SK-N-SH treated with all-trans-retinoic acid at 6 μM for 48 hours (cell line): ENCODE measurements at regions not wholly inside any gene's neighbourhood (a gene's known extent, or its start where the extent isn't known, plus 50 kb on each side); places are given as distances from the start of the nearest gene placed in this dataset.

ENCODE experiments used
- ARNTL ChIP-seq: fragments of 450-650 bp; formaldehyde crosslinking; IDR thresholded peaks from 2 replicates; pipeline ENCODE4 v1.5.0; 2020; ENCODE audit warnings: low read depth, mild to moderate bottlenecking, moderate library complexity, borderline replicate concordance
- CREB5 ChIP-seq: fragments of 250-450 bp; sonication (Bioruptor Pico); IDR thresholded peaks from 2 replicates; pipeline ENCODE4 v1.5.1; 2020; ENCODE audit warnings: low read depth, mild to moderate bottlenecking, moderate library complexity
- ESRRG ChIP-seq: fragments of 250-450 bp; sonication (Bioruptor Pico); IDR thresholded peaks from 2 replicates; pipeline ENCODE4 v1.6.1; 2021; ENCODE audit warnings: mild to moderate bottlenecking
- ISL1 ChIP-seq: fragments of 250-450 bp; sonication (Bioruptor Pico); IDR thresholded peaks from 2 replicates; pipeline ENCODE4 v2.1.2; 2022; ENCODE audit warnings: mild to moderate bottlenecking, moderate library complexity
- PATZ1 ChIP-seq: fragments of 250-450 bp; sonication (Bioruptor Pico); IDR thresholded peaks from 2 replicates; pipeline ENCODE4 v1.8.0; 2020; ENCODE audit warnings: mild to moderate bottlenecking, moderate library complexity, borderline replicate concordance
- POU6F1 ChIP-seq: fragments of 250-450 bp; sonication (Bioruptor Pico); IDR thresholded peaks from 2 replicates; pipeline ENCODE4 v1.8.0; 2021; ENCODE audit warnings: low read depth, mild to moderate bottlenecking, moderate library complexity, borderline replicate concordance
- PPARA ChIP-seq: fragments of 250-450 bp; sonication (Bioruptor Pico); IDR thresholded peaks from 2 replicates; pipeline ENCODE4 v1.5.0; 2020; ENCODE audit warnings: mild to moderate bottlenecking, borderline replicate concordance
- RARB ChIP-seq: fragments of 250-450 bp; sonication (Bioruptor Pico); IDR thresholded peaks from 2 replicates; pipeline ENCODE4 v1.8.0; 2021; ENCODE audit warnings: mild to moderate bottlenecking, moderate library complexity
- SNAI2 ChIP-seq: fragments of 250-450 bp; sonication (Bioruptor Pico); IDR thresholded peaks from 2 replicates; pipeline ENCODE4 v1.5.0; 2020; ENCODE audit warnings: mild to moderate bottlenecking, moderate library complexity
- TCF4 ChIP-seq: fragments of 250-450 bp; sonication (Bioruptor Pico); IDR thresholded peaks from 2 replicates; pipeline ENCODE4 v1.8.0; 2021; ENCODE audit warnings: mild to moderate bottlenecking, moderate library complexity, borderline replicate concordance
- ZFP3 ChIP-seq: fragments of 250-450 bp; sonication (Bioruptor Pico); IDR thresholded peaks from 2 replicates; pipeline ENCODE4 v1.5.0; 2020; ENCODE audit warnings: mild to moderate bottlenecking, moderate library complexity
- ZFP30 ChIP-seq: fragments of 450-650 bp; formaldehyde crosslinking; IDR thresholded peaks from 2 replicates; pipeline ENCODE4 v1.5.0; 2022; ENCODE audit warnings: mild to moderate bottlenecking, moderate library complexity
- TF ChIP-seq, protein P1 (sequence below): fragments of 250-450 bp; sonication (Bioruptor Pico); IDR thresholded peaks from 2 replicates; pipeline ENCODE4 v1.5.0; 2020; ENCODE audit warnings: mild to moderate bottlenecking, moderate library complexity

DNA sequence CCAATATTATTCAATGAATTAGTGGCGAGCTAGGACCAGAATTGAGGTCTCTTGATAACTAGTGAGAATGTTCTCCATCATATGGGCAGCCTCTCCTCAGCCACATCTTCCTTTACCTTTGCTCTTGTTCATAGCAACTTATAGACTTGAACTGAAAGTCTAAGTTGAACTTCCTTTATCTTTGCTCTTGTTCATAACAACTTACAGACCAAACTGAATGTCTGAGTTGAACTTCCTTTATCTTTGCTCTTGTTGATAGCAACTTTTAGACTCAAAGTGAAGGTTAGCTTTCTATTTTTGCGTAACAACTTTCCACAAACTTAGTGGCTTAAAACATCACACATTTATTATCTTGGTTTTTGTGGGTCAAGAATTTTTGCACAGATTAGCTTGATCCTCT lies 146.4 kb upstream of the C9orf72 start:
- TF ChIP-seq CREB5 (CRISPR knock-in tag) (no peak), ARNTL (CRISPR knock-in tag) (no peak), ZFP30 (CRISPR knock-in tag) (no peak), SNAI2 (no peak), ZFP3 (CRISPR knock-in tag) (no peak), RARB (CRISPR knock-in tag) (no peak), PATZ1 (CRISPR knock-in tag) (no peak), PPARA (CRISPR knock-in tag) (no peak), ISL1 (no peak), TCF4 (CRISPR knock-in tag) (no peak), ESRRG (CRISPR knock-in tag) (no peak), POU6F1 (CRISPR knock-in tag) (no peak)
- TF ChIP-seq, protein P1, sequence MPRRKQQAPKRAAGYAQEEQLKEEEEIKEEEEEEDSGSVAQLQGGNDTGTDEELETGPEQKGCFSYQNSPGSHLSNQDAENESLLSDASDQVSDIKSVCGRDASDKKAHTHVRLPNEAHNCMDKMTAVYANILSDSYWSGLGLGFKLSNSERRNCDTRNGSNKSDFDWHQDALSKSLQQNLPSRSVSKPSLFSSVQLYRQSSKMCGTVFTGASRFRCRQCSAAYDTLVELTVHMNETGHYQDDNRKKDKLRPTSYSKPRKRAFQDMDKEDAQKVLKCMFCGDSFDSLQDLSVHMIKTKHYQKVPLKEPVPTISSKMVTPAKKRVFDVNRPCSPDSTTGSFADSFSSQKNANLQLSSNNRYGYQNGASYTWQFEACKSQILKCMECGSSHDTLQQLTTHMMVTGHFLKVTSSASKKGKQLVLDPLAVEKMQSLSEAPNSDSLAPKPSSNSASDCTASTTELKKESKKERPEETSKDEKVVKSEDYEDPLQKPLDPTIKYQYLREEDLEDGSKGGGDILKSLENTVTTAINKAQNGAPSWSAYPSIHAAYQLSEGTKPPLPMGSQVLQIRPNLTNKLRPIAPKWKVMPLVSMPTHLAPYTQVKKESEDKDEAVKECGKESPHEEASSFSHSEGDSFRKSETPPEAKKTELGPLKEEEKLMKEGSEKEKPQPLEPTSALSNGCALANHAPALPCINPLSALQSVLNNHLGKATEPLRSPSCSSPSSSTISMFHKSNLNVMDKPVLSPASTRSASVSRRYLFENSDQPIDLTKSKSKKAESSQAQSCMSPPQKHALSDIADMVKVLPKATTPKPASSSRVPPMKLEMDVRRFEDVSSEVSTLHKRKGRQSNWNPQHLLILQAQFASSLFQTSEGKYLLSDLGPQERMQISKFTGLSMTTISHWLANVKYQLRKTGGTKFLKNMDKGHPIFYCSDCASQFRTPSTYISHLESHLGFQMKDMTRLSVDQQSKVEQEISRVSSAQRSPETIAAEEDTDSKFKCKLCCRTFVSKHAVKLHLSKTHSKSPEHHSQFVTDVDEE: no peak
